Activated CD4-positive, alpha-beta T cell treated with anti-CD3 and anti-CD28 coated beads for 48 hours (primary cell): ENCODE measurements at regions not wholly inside any gene's neighbourhood (a gene's known extent, or its start where the extent isn't known, plus 50 kb on each side); places are given as distances from the start of the nearest gene placed in this dataset.

Experiments used
- DNase-seq: peaks from one replicate; pipeline ENCODE4 v3.0.0-alpha.2; 2020

DNA sequence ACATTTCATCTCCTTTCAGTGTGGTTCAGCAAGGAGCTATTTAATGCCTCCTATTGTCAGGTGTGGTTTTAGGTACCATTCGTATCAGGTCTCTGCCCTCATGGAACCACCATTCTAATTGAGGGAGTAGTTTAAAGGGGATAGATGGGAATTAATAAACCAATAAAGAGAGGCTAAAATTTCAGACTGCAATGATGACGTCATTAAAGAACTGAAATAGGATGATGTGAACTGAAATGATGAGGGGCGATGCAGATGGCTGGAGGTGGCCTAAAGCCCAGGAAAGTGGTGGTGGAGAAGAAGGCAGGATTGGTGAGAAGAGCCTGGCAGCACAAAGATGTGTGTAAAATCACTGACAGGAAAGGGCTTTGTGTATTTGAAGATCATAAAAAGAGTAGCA is 148.9 kb upstream of the RBFOX1 start:
- no peak for DNase-seq

DNA sequence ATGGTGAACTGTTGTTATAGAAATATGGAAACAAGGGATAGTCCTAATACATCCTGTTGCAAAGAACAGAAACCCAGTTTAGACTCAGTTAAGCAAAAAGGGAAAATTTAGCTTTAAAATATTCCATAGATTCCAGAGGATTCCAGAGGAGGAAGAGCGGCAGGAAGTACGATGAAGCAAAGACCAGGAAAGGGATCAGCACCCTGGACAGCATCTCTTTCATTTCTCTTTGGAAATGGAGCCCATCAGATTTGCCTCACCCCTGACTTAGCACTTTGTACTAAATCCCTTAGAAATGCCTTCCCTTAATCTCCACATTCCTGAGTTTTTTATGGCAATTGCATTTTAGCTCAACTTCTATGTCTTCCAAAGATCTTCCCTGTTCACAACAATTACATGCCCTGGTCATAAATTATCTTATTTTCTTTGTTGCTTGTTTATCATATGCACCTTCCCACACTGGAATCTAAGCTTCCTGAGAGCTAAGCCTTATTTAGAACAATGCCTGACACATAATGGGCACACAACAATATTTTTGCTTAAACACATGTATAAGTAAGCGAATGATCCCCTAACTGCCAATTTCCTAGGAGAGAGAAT is 150.0 kb upstream of the RBFOX1 start:
- DNase-seq = no peak

DNA sequence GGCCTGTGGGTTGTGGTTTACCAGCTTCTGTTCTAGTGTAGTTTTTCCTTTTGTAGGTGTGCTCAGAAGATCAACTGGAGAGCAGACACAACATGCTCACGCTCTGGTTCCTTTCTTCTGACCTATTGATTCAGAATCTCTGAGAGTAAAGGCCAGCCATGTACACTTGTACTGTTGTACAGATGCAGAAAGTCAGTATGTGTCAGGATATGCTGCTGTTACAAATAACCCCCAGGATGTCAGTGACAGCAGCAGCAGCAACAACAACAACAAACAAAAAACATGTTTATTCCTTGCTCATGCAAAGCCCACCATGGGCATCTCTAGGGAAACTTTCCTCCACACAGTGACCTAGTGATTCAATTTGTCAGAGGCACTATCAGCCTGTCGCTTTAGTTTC is 154.8 kb upstream of the RBFOX1 start:
- DNase-seq = no peak

DNA sequence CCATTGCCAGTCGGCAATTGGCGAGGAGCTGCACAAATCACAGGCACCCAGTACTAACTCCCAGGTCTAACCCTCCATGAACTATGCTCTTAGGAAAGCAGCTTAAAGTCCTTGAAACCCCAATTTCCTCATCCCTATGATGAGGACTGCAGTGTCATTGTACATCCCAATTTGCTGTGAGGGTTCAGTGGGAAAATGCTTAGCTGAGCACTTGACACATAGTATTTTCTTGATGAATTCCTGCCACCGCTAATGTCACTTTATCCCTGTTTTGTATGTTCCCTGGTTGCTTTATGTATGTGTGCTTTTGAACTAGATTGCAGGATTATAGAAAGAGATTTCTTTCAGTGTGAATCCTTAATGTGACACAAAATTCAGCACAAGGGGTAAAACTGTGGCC is 161.5 kb upstream of the RBFOX1 start:
- no peak for DNase-seq

DNA sequence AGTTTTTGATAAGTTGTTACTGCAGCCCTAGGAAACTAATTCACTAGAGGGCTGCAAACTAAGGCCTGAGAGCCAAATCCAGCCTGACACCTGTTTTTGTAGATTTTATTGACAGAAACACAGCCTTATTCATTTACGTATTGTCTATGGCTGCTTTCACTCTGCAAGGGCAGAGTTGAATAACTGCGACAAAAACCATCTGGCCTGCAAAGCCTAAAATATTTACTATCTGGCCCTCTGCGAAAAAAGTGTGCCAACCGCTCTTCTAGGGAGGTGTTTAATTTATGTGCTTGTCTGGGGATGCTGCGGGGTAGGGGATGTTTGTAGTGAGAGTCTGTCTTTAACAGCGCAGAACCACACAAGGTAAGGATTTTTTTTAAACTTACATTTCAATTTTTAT is 165.0 kb upstream of the RBFOX1 start:
- DNase-seq = no peak

DNA sequence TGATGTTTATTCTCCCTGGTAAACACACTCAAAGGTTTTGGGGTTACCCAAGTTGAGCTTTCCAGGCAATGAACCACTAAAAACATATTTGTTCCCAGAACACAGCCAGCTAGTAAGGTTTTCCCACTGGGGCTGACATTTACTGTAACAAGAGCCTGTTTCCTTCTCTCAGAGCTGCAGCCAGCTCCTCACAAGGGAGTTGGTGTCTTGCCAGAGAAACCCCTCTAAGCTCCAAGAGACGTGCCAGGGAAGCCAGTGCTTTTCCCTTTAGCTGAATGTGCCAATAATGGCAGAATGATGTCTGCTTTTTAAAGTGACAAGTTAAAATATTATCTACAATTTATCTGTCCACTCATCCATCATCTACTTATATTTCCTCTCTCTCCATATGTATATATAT is 170.8 kb upstream of the RBFOX1 start:
- no peak for DNase-seq

DNA sequence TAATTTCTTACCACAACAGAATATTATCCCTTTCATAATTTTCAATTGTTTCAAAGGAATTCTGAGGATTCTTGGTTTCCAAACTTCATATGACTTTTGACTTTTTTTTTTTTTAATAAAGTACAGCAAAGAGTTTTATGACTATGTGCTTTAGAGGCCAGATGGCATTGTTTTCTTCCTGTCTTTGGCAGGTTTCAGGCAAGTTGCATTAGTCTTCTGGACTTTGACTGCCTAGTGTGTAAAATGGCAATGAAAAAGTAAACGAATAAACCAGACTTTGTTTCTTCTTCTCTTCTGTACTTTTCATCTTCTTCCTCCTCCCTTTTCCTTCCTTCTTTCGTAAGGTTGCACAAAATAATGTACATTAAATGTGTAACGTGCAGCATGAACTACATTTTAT is 172.6 kb upstream of the RBFOX1 start:
- DNase-seq = no peak

DNA sequence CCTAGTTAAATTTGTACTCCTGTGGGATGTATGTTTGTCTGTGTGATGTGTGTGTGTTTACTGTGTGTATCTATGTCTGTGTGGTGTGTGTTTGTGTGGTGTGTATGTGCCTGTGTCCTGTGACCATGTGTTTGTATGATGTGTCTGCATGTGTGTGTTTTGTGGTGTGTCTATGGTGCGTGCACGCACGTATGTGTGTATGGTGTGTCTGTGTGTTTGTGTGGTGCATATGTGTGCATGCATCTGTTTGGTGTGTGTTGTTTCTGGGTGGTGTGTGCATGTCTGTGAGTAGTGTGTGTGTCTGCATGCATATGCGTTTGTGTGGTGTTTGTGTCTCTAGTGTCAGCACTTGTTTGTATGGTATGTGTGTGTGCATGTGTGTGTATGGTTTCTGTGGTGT is 174.2 kb upstream of the RBFOX1 start:
- DNase-seq = no peak

DNA sequence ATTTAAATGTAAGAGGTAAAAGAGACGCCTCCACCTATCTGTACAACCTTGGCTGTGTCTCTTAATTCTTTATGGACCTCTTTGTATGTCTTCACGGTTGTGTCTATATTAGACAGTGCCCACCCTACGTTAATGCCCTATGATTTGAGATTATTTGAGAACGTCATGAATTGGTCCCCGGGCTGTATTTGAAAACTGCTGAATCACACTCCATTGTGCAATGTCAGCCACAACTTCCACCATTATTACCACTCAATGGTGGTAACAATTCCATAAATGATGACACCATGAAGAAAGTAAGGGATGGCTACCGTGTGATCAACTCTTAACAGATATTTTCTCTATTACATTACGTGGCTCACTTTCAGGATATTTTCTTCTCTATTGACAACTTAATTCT is 182.4 kb upstream of the RBFOX1 start:
- no peak for DNase-seq

DNA sequence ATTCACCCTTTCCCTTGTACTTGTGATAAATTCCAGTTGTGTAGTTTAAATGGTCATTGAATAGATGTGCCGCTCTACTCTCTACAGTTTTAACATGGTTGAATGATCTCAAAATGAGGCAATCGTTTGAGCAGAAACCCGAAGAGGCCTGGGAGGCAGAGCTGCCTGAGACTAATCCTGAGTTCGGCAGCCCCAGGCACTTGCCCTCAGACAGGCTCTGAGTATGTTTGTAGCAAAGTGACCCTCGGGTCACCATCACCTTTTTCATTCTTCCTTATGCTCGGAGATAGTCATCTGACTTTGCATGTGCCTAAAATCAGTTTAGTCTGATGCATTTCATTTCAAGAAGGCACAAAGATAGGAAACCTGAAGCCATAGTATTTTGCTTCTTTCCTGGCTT is 184.0 kb upstream of the RBFOX1 start:
- no peak for DNase-seq

DNA sequence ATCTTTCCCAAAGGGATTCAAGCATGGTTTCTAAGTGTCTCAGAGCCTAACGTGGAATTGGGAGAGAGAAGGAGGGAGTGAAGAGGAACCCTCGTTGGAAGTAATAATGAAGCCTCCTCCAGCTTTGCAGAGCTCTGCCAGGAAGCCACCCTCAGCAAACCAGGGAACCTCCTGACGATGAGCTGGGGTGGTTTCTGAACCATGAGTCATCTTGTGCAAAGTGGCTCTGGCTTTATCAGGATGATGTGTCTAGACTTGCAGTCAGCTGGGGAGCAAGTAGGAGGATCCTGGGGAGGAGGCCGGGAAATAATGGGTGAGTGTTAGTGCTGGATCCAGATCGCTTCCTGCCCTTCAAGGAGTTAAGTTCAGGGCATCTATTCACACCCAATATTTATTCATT is 191.7 kb upstream of the RBFOX1 start:
- no peak for DNase-seq

DNA sequence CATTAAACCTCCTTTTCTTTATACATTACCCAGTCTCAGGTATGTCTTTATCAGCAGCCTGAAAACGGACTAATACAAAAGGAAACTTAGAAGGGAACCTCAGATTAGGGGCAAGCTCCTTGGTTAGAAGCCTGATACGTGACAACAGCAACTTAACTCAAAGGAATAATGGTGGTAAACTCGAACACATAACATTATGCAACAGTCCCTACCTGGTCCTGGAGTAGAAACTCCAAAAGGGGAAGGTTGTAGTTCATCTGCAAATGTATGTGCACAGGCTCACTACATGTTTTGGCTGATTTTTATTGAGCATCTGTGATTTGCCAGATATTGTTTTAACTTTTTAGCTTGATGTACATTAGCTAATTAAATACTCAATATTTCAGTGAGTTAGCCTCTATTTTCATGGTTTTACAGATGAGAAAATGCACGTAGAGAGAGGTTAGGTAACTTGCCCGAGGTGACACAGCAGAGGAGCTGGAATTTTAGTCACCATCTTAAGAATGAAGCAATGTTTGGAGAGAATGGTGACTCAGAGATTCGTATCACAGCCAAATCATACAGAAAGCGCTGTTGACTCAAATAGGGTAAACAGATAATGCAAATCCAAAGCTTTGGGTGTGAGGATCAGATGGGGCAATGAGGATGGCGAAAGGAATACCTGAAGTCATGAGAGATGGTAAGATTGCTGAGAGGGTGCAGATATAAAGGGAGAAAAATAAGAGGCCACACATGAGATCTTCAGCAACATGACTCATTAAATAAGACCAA is 194.9 kb upstream of the RBFOX1 start:
- no peak for DNase-seq

DNA sequence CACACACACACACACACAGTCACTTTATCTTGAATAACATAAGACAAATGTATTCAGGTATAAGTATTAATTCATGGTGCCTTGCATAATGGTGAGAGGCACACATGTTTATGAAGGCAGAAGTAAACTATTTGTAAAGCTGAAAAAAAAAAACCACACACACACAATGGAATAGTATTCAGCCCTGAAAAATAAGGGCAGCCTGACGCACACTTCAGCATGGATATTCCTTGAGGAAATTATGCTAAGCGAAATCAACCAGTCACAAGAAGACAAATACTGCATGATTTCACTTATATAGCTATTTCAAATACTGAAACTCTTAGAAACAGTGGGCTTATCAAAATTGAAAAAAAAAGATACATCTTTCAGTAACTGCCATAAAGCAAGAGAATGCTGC is 200.2 kb upstream of the RBFOX1 start:
- no peak for DNase-seq

DNA sequence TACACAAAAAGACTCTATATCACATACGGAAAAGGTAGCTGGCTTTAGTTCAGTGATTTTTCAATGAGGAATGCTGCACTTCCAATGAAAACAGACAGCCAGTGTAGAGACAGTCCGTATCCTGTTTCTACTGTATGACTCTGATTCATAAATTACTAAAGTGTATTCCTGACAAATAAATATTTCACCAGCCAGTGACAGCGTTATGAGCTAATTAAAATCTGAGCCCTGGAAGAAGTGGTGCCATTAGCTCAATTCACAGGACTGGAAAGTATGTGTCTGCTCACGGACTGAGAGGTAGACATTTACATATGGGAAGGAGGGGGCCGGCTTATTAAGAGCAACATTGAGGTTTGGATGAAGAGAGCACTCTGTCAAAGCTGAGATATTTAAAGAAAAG is 207.9 kb upstream of the RBFOX1 start:
- DNase-seq = no peak

DNA sequence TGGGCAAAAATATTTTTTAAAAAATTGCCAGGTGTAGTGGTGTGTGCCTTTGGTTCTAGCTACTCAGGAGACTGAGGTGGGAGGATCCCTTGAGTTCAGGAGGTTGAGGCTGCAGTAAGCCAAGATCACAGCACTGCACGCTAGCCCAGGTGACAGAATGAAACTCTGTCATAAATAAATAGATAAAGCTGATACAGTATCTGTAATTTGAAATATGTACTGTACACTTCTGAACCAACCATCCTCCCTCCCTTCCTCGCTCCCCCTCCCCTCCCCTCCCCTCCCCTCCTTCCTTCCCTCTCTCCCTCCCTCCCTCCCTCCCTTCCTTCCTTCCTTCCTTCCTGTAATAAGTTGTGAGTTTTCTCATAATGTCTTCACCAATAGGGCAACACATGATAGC is 208.4 kb upstream of the RBFOX1 start:
- DNase-seq = no peak

DNA sequence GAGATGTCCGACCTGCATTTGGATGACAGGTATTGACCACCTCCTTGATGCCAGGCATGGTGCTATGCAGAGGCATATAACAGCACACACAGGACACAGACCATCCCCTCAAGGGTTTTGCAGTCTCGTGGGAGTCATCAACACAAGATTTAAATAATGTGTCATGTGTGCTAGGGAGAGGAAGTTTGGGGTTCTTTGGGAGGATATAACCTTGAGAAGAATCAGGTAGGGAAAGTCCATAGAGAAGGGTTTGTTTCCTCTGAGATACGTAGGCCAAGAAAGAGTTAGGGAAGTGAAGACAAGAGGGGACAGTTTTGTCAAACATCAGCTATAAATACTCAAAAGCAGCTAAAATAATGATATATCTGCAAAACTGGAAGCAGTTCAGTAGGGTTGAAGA is 215.9 kb upstream of the RBFOX1 start:
- DNase-seq = no peak

DNA sequence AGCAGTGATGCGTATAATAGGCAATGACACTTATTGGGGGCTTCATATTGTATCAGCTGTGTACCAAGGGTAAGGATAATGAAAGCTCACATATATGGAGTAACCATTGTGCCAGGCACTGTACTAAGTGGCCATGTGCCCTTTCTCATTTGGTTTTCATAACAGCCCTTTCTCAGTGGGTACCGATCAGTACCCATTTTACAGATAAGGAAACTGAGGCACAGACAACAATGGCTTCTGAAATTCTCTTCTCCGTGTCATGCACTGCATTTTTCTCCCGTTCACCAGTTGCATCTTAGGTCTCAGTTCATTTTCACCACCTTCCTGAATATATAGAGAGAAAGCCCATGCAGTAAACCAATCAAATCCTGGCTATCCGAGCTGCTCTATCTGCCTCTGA is 216.7 kb upstream of the RBFOX1 start:
- DNase-seq = no peak

DNA sequence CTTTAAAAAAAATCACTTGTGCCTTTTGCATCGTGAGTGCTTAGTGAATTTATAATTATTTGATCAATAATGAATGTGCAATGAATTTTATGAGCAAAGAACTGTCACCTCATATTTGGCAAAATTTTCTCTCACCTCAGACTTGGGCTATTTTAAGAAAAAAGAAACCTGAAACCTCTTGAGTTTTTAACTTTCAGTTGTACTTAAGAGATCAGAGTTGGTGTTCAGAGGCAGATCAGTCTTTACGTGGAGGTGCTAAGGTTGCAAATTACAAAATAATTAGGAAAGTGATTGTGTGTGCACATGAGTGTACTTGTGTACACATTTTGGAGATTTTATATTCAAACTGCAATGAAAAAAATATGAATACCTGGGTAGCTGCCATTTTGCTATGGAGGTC is 218.7 kb upstream of the RBFOX1 start:
- no peak for DNase-seq

DNA sequence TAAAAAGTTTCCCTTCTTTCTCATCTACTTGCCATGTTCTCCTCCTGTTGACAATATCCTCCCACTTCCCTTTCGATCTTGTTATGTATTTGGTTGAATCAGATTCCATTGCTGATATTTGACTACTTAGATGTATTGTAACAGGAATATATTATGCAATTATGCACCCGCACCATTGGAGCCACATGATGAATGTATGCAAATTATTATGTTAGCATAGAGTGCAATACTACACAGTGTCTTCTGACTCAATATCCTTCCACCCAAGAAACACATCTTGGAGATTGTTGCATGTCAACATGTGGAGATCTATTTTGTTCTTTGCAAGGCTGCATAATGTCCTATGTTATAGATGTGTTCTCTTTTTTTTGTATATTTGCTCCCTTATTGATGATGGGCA is 219.2 kb upstream of the RBFOX1 start:
- DNase-seq = no peak

DNA sequence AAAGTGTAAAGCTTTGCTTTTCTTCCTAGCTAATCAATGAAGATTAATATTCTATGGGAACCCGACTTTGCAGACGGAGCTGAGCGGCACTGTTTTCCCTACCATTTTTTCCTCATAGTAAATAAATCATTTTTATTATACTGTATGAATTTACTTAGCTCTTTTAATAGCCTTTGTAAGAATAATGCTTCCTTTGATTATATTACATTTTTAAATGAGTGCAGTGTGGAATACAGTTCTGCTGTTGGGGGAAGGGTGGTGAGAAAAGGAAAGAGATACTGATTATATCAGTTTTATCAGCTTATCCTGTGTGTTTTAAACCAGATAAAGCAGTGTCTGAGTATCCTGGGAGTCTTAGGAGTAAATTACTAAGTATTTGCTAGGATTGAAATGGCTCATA is 221.4 kb upstream of the RBFOX1 start:
- no peak for DNase-seq

DNA sequence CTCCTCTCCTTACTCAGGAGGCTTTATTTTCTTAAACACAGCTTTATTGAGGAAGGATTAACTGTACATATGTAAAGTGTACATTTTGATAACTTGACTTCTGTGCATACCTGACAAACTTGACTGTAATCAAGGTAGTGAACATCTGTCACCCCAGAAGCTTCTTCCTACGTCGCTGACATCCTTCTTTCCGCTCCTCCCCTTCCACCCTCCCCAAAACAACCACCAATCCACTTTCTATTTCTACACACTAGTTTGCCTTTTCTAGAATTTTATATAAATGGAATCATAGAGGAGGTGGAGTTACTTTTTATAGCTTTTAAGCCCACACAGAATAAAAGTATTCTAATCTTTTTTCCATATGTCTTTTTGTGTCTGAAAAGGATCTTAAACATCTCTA is 225.2 kb upstream of the RBFOX1 start:
- no peak for DNase-seq

DNA sequence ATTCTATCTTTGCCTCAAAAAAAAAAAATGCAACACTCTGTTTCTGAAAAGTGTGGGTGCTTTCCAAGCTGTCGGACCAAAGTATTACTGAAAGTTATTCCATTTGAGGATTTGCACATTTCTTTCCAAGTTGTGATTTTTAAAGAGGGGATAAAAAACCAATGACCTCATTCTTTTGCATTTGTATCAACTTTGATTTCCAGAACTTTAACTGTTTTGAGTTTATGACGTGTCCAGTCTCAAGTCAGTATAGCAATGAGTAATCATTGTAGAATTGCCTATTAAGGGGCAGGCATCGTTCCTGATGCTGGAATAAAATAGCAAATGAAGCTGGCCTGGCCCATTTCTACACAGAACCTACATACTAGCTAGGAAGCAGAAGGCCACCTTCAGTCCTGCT is 229.6 kb upstream of the RBFOX1 start:
- no peak for DNase-seq

DNA sequence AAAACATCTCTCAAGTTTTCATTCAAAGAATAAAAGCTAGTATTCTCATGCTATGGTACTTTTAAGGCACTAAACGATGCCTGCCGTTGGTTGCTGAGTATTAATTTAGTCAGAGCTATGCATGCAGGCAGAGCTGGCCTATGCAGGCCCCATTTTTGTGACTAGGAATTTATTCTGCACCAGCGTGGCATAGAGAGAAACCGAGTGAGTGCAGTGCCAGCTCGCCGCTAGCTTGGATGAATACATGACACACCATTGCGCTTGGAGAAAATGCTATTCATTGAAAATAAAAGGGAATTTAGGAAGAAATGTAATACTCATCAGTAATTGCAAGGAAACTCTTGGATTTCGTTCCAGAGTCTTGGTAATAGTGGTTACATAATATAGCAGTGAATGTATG is 231.6 kb upstream of the RBFOX1 start:
- no peak for DNase-seq

DNA sequence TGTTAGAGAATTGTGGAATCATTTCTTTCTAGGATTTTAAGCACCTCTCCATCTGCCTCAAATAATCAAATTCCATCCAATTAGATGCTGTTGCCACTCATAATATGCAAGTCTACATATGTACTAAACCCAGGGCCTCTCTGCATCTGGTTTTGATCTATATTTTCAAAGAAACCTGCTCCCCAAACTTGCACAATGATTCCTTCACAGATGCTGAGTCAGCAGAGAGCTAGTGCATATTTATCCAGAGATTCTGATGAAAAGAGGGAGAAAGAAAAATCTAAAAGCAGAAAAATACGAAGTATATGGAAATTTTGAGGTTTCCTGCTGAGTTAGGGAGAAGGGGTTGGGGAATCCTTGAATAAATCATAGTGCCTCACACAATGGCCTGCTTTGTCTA is 235.1 kb upstream of the RBFOX1 start:
- DNase-seq = no peak

DNA sequence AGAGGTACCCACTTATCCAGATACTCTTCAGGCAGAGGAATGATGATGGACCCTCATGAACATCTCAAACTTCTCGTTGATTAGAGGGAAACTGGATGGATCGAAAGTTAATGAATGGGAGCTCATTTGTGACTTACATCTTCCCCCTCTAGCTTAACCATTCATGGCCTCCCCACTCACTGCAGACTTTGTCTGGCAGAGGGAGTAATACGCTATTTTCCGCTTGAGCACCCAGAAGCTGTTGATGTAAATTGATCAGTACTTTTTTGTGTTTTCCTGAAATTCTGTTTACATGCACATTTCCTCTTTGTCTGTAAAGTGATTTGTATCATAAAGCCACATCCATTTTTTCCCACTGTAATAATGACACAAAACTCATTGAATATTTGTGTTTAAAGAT is 239.1 kb upstream of the RBFOX1 start:
- no peak for DNase-seq
